CD4-positive, alpha-beta T cell treated with Interleukin-10 for 1 hour (primary cell): ENCODE measurements at regions not wholly inside any gene's neighbourhood (a gene's known extent, or its start where the extent isn't known, plus 50 kb on each side); places are given as distances from the start of the nearest gene placed in this dataset.
A peak's percentile ranks its signal among the peaks of the same experiment; 100 is the strongest.
"Not testable (repeated sequence)": the region's sequence is repeated elsewhere in the genome, so short reads cannot be mapped to it uniquely, and the experiment has no call there.

Source experiments
- DNase-seq: peaks from one replicate; pipeline ENCODE4 v3.0.0-alpha.2; 2020

DNA sequence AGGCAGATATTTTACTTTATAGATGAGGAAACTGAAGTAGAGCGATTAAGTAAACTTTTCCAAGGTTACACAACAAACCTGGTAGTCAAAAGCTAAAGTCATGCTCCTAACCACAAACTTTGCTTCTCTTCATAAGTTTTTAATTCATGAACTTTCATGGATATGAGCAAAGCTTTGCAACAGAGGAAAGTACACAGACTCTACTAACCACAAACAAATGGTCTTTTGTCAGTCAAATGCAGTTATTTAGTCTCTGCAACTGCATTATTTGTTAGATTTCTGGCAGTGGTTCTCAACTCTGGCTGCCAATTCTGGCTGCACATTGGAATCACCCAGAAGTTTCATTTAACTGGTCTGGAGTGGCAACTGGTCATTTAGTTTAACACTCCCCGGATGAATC is 140.6 kb upstream of the TMEM168 start:
- DNase-seq = no peak

GRCh38 chr7:112929421-112929820 is 139.2 kb upstream of the TMEM168 start:
- no peak for DNase-seq

DNA sequence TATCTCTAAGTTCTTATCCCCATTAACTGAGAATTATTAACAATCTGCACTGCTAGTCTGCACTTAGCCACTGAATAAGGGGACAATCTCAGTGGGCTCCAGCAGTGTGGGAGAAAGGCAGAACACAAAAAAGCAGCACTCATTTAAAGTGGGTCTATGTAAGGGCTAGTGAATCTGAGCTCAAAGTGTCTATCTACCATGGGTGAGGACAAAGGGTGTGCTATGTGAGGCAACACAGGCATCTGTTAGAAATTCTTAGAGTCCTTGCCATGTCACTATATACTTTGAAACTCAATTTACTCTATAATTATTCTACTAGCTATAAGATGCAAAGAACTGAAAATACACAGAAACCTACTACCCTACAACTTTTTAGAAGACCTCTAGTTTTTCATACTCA is 135.8 kb upstream of the TMEM168 start:
- no peak for DNase-seq

GRCh38 chr7:112922546-112922945 is 132.4 kb upstream of the TMEM168 start:
- not testable (repeated sequence) for DNase-seq

- DNase-seq = not testable (repeated sequence)
Observed at GRCh38 chr7:112916431-112916830, 126.2 kb upstream of the TMEM168 start.

DNA sequence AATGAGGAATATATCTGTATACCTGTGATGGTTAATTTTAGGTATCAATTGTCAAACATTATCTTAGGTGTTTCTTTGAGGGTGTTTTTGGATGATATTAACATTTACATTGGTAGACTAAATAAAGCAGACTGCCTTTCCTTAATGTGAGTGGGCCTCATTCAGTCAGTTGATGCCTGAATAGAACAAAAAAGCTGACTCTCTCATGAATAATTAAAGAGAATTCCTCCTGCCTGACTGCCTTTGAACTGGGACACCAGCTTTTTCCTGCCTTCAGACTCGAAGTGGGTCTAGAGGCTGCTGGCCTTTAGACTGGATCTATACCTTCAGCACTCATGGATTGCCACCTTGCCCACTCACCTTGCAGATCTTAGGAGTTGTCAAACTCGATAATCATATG is 117.9 kb upstream of the TMEM168 start:
- DNase-seq = no peak

DNA sequence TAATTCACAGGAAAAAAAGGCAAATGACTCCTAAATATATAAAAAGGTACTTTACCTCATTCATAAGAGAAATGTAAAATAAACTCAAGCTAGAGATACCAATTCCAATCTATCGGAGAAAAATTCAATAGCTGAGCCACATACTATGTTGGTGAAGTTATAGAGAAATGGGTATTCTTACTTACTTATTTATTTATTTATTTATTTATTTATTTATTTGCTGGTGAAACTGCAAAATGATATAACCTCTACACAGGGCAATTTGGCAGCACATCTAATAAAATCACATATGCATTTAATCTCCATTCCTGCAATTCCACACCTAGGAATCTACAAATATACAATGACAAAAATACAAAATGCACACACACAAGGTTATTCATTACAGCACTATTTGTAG is 117.5 kb upstream of the TMEM168 start:
- no peak for DNase-seq

DNA sequence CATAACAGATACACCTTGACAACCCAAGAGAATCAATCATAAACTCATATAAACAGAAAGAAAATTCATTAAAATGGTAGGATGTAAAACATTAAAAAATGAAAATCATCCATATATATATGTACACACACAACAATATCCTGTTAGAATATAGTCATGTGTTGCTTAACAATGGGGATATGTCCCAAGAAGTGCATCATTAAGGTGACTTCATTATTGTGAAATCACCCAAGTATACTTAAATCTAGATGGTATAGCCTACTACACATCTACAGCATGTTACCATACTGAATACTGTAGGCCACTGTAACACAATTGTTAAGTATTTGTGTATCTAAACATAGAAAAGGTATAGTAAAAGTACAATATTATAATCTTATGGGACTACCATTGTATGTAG is 115.8 kb upstream of the TMEM168 start:
- DNase-seq = no peak

DNA sequence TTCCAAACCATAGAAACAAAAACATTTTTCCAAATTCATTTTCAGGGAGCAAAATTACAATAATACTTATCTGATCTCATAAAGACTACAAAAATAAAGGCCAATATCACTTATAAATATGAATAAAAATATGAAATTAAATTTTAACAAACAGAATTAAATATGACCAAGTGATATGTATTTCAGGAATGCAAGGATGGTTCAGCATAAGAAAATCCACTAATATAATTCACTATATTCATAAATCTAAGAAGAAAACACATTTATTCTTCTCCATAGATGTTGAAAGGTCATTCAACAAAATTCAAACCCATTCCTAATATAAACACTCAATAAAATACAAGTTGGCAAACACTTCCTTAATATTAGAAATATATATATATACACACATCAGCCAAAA is 115.2 kb upstream of the TMEM168 start:
- DNase-seq = no peak

DNA sequence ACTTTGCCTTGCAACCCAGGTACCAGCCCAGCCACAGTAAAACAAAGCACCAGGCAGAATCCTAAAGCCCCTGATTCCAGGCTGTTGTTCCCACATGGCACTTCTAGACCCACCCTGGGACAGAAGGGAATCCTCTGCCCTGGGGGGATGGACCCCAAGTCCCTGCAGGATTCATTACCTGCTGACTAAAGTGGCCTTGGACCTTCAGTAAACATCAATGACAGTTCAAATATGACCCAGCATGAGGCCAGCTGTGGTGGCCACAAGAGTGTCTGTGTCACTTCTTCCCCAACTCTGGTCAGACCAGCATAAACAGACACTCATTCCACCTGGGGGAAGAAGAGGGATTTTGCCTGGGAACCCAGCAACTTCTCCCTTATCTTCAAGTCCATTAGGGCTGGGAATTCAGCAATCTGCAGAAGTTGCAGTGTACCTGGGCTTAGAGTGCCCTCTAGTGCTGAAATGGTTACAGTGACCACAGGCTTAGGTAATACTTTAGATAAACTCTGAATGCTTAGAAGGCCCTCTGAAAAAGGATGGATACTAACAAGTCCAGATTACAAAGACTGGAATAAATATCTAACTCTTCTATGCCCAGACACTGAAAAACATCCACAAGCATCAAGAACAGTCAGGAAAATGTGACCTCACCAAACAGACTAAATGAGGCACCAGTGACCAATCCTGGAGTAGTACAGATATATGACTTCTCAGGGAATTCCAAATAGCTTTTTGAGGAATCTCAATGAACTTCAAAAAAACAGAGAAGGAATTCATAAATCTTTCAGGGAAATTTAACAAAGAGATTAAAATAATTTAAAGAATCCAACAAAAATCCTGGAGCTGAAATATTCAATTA is 108.5 kb upstream of the TMEM168 start:
- DNase-seq = peak; percentile 54

DNA sequence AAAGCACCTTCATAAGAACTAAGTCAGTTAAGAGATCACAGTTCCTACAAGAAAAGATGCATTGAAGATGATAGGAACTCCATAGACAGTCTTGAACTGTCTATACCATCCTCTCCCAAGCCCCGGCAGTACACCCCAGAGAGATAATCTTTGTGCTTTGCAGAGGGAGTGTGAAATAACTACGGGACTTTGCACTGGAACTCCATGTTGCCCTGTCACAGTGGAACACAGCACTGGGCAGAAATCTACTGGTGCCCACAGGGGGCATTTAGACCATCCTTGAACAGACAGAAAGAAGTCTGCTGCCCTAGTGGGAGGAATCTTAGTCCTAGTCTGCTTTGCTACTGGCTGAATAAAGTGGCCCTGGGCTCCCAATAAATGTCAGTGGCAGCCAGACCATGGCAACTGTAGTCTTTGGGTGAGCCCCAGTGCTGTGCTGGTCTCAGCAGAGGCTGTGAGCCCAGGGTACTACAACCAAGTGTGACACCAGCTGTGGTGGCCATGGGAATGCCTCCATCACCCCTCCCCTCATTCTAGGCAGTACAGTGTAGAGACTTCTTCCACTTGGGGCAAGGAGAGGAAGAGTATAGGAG is 107.7 kb upstream of the TMEM168 start:
- DNase-seq = no peak

- no peak for DNase-seq
Observed at GRCh38 chr7:112896026-112896601, 105.9 kb upstream of the TMEM168 start.

GRCh38 chr7:112892263-112892662 is 102.1 kb upstream of the TMEM168 start:
- no peak for DNase-seq

- no peak for DNase-seq
Observed at GRCh38 chr7:112891698-112892097, 101.5 kb upstream of the TMEM168 start.

DNA sequence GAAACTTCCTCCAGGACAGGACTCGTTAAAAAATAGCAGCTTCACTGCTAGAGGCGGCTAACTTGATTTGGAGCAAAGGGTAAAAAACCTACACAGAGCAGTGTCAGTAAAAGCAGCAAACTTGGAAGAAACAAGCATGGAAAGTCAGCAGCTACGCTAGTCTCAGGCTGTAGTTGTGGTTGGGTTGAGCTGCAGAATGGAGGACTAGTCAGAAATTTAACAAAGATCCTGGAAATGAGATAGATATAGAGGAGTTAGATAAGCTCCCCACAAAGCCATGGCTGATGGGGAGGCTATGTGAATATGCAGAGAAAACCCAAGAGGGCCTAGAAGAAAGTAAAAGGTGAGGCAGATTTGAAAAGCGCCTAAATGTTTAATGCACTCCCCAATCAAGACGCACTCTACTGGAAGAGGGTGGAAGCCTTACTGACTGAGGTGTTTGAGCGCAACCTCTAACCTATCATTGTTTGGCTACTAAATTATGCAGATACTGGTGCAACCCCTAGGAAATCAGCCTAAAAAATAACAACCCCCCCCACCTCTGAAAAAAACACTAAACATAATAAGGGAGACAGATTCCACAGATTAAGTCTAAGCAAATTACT is 99.7 kb upstream of the TMEM168 start:
- DNase-seq = no peak

GRCh38 chr7:112889268-112889667 is 99.1 kb upstream of the TMEM168 start:
- DNase-seq = no peak

GRCh38 chr7:112888781-112889180 is 98.6 kb upstream of the TMEM168 start:
- no peak for DNase-seq

- DNase-seq = no peak
Observed at GRCh38 chr7:112887976-112888375, 97.8 kb upstream of the TMEM168 start.

- DNase-seq = no peak
Observed at GRCh38 chr7:112887337-112887736, 97.1 kb upstream of the TMEM168 start.

GRCh38 chr7:112886208-112886607 is 96.0 kb upstream of the TMEM168 start:
- no peak for DNase-seq

DNA sequence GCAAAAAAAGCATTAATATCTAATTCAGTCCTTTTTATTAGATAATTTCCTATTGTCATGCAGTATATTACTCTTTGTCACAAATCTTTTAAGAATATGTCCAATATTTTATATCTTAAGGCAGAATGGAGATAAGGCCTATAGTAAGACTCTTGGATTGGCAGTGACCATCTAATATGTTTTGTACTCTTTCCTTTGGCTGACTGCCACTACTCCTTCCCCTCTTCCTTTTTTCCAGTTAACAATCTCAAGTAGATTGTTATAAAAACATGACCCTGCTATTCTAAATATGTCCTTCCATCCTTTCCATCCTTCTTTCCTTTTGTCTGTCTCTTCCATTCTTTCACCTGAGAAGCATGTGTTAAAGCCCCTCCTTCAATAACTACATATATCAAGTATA is 92.8 kb upstream of the TMEM168 start:
- DNase-seq = no peak

DNA sequence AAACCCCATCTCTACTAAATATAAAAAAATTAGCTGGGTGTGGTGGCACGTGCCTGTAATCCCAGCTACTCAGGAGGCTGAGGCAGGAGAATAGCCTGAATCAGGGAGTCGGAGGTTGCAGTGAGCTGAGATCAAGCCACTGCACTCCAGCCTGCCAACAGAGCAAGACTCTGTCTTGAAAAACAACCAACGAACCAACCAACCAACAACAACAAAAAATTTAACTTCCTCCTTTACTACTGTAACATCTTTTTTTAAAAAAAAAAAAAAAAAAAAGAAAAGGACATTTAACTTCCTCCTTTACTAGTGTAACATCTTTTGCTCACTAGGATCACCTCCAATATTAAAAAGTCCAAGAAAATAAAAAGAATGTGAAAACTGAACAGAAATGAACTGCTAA is 92.3 kb upstream of the TMEM168 start:
- DNase-seq = no peak

DNA sequence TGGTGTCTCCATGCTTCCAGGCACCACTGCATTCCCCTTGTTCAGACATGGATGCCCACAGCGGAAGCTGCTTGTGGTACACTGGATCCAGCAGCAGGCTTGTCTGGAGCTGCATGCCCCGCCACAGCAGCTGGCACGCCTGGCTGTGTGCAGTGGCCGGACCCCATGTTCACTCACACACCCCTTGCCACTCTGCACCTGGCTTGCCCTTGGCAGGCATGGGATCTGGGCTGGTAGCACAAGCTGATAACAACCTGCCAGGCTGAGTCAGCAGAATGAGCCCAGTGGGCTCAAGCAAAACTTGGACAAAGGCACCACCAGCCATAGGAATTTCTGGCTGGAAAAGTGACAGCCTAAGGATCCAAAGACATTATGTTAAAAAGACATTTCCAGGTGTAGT is 91.8 kb upstream of the TMEM168 start:
- no peak for DNase-seq
